ENCODE measurements at regions not wholly inside any gene's neighbourhood (a gene's known extent, or its start where the extent isn't known, plus 50 kb on each side); places are given as distances from the start of the nearest gene placed in this dataset.

GRCh38 chr13:51027644-51028043 is 83.4 kb downstream of the C13orf42 start:
- H3K9me3 ChIP-seq = no peaks in the 10 kb centered on the region
- no peak for ATAC-seq
- no peak overlapping the region for H3K4me3 ChIP-seq
- TF ChIP-seq, protein P1, sequence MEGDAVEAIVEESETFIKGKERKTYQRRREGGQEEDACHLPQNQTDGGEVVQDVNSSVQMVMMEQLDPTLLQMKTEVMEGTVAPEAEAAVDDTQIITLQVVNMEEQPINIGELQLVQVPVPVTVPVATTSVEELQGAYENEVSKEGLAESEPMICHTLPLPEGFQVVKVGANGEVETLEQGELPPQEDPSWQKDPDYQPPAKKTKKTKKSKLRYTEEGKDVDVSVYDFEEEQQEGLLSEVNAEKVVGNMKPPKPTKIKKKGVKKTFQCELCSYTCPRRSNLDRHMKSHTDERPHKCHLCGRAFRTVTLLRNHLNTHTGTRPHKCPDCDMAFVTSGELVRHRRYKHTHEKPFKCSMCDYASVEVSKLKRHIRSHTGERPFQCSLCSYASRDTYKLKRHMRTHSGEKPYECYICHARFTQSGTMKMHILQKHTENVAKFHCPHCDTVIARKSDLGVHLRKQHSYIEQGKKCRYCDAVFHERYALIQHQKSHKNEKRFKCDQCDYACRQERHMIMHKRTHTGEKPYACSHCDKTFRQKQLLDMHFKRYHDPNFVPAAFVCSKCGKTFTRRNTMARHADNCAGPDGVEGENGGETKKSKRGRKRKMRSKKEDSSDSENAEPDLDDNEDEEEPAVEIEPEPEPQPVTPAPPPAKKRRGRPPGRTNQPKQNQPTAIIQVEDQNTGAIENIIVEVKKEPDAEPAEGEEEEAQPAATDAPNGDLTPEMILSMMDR (IDR thresholded peaks at IDR 0.05) = no peak
- H3K4me1 ChIP-seq (ENCODE audit: low read depth) = no peaks in the 10 kb centered on the region
- no peaks in the 10 kb centered on the region for H3K36me3 ChIP-seq (ENCODE audit: low read depth)
- intact Hi-C loops (cut with DNase I, micrococcal nuclease) = no loop called here
- DNase-seq = no peak

DNA sequence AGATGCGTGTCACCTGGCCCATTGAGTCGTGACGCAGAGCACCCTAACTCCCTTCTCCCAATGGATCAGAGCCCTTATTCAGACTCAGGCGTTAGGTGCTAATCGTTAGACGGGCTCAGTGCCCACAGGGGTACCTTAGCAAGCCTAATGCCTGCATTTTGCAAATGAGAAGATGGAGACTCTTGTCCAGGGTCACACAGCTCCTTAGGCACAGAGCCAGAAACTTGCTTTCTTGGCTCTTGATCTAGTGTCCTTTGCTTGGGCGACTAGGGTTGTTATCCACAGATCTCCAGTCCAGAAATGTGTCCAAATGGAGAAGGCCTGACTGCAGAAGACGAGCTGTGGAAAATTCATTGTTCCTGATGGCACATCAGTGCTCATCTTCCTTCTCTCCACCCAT is 85.1 kb downstream of the C13orf42 start:
- no peak for ATAC-seq
- H3K36me3 ChIP-seq (ENCODE audit: low read depth) = no peaks in the 10 kb centered on the region
- DNase-seq = no peak
- intact Hi-C loops (cut with DNase I, micrococcal nuclease) = no loop called here
- TF ChIP-seq, protein P1 (IDR thresholded peaks at IDR 0.05) = no peak
- no peak overlapping the region for H3K4me3 ChIP-seq
- H3K4me1 ChIP-seq (ENCODE audit: low read depth) = no peaks in the 10 kb centered on the region
- no peaks in the 10 kb centered on the region for H3K9me3 ChIP-seq

DNA sequence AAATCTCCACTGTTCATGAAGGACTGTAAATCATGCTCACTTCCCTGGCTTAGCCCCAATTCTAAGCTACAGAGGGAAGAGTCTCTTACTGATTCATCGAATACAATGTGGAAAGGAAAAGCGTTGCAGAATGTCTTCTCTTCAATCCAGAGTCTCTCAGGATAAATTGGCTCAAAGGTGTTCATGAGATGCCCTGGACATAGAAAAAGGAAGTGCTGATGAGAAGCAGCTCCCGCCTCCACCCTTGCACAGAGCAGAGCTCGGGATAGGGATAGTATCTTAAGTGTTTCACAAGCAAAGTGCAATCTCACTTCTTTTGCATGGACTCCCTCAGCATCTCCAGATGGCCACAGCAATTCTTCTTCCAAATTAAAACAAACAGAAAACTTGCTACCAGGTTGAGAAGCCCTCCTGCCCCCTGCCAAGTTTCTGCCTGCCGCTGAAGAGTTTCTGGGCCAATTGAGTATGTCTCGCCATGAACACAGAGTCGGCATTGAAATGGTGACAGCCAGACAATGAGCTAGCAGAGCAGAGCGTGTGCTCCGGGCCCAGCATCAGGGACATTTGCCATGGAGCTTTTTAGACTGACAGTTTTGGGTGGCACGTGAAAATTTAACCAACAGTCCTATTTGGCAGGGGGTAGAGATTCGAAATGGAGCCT is 85.7 kb downstream of the C13orf42 start:
- Histone ChIP-seq H3K36me3 (ENCODE audit: low read depth) (no peaks in the 10 kb centered on the region), H3K9me3 (no peaks in the 10 kb centered on the region), H3K4me1 (ENCODE audit: low read depth) (no peaks in the 10 kb centered on the region), H3K4me3 (no peak overlapping the region)
- intact Hi-C loops (cut with DNase I, micrococcal nuclease) = no loop called here
- ATAC-seq (no peak), DNase-seq (no peak)
- TF ChIP-seq, protein P1 (IDR thresholded peaks at IDR 0.05) = no peak

- H3K36me3 ChIP-seq (ENCODE audit: low read depth) = no peaks in the 10 kb centered on the region
- H3K4me3 ChIP-seq = no peak overlapping the region
- no peaks in the 10 kb centered on the region for H3K9me3 ChIP-seq
- TF ChIP-seq, protein P1 (IDR thresholded peaks at IDR 0.05) = no peak
- intact Hi-C loops (cut with DNase I, micrococcal nuclease) = no loop called here
- ATAC-seq = no peak
- no peak for DNase-seq
- no peaks in the 10 kb centered on the region for H3K4me1 ChIP-seq (ENCODE audit: low read depth)
Observed at GRCh38 chr13:51021811-51022210, 89.3 kb downstream of the C13orf42 start.

GRCh38 chr13:51020600-51020999 is 90.5 kb downstream of the C13orf42 start:
- DNase-seq (no peak), ATAC-seq (no peak)
- Histone ChIP-seq H3K9me3 (no peaks in the 10 kb centered on the region), H3K4me1 (ENCODE audit: low read depth) (no peaks in the 10 kb centered on the region), H3K4me3 (no peak overlapping the region), H3K36me3 (ENCODE audit: low read depth) (no peaks in the 10 kb centered on the region)
- TF ChIP-seq, protein P1 (IDR thresholded peaks at IDR 0.05) = no peak
- intact Hi-C loops (cut with DNase I, micrococcal nuclease) = no loop called here

DNA sequence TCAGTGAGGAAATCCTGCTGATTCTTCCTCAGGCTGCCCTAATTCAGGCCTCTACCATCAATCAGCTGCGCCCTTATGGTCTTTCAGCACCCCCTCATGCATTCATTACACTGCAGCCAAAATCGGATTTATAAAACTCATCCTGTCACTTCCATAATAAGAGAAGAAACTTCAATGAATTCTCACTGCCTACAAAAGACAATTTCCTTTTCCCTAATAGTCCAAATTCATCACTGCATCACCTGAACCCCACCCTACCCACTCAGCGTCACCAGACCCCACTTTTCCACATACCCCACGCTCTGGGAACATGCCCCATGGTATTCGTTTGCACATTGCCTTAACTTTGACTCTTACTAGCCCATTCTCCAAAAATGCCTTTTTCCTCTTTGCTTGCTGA is 92.0 kb downstream of the C13orf42 start:
- H3K4me1 ChIP-seq (ENCODE audit: low read depth) = no peaks in the 10 kb centered on the region
- TF ChIP-seq, protein P1 (IDR thresholded peaks at IDR 0.05) = no peak
- H3K9me3 ChIP-seq = no peaks in the 10 kb centered on the region
- no peak overlapping the region for H3K4me3 ChIP-seq
- intact Hi-C loops (cut with DNase I, micrococcal nuclease) = no loop called here
- no peak for ATAC-seq
- no peaks in the 10 kb centered on the region for H3K36me3 ChIP-seq (ENCODE audit: low read depth)
- DNase-seq = no peak
